IMR-90 (cell line): ENCODE measurements at regions not wholly inside any gene's neighbourhood (a gene's known extent, or its start where the extent isn't known, plus 50 kb on each side); places are given as distances from the start of the nearest gene placed in this dataset.

Source experiments
- ATAC-seq: fragments of 200-7000 bp; cut with Tn5 transposase; 2 replicates; pipeline ENCODE4 v1.9.1; 2020; ENCODE audit warnings: low read depth, mild to moderate bottlenecking, moderate library complexity
- BruUV-seq: library from RNA; stranded (reverse); fragments of 400-500 nt; replicated peaks from 2 replicates; lab custom pipeline; 2021; lab: Mats Ljungman, UMichigan
- CTCF ChIA-PET: fragments of 300-600 bp; formaldehyde crosslinking; extraction: SDS; loops from one replicate; lab custom pipeline; 2021; ENCODE audit warnings: antibody characterized with exemption; lab: Yijun Ruan, JAX
- POLR2A ChIA-PET: fragments of 300-600 bp; sonication (Branson Sonifier 250); formaldehyde crosslinking; loops from one replicate; lab custom pipeline; 2022; ENCODE audit warnings: antibody characterized with exemption; ENCODE audit not compliant: unreplicated experiment; lab: Charles Lee
- DNase-seq: peaks from one replicate; pipeline ENCODE4 v3.0.0; 2013
- H2AFZ ChIP-seq: replicated peaks from 2 replicates; pipeline ENCODE3; 2013; ENCODE audit warnings: low read length, mild to moderate bottlenecking; ENCODE audit not compliant: poor library complexity
- H2AK5ac ChIP-seq: 2 replicates; pipeline ENCODE4 v1.6.1; 2013; ENCODE audit warnings: low read depth, low read length, inconsistent platforms
- H2AK9ac ChIP-seq: replicated peaks from 2 replicates; pipeline ENCODE3; 2013; ENCODE audit warnings: mild to moderate bottlenecking, low read depth, low read length, moderate library complexity; ENCODE audit not compliant: poor library complexity
- H2BK120ac ChIP-seq: 2 replicates; pipeline ENCODE4 v1.6.1; 2013; ENCODE audit warnings: low read depth, low read length, inconsistent platforms
- H2BK15ac ChIP-seq: 3 replicates; pipeline ENCODE4 v1.6.1; 2013; ENCODE audit warnings: low read depth, low read length, inconsistent platforms
- H2BK20ac ChIP-seq: 2 replicates; pipeline ENCODE4 v1.6.1; 2013; ENCODE audit warnings: low read depth, mild to moderate bottlenecking, inconsistent platforms, low read length, moderate library complexity
- H2BK5ac ChIP-seq: 2 replicates; pipeline ENCODE4 v1.6.1; 2013; ENCODE audit warnings: mild to moderate bottlenecking, low read depth, low read length, inconsistent platforms; ENCODE audit not compliant: poor library complexity, severe bottlenecking
- H3K14ac ChIP-seq: replicated peaks from 2 replicates; pipeline ENCODE4 v1.6.1; 2013; ENCODE audit warnings: low read depth, low read length, inconsistent platforms
- H3K18ac ChIP-seq: 2 replicates; pipeline ENCODE4 v1.6.1; 2013; ENCODE audit warnings: low read depth, low read length, control low read depth
- H3K23ac ChIP-seq: 2 replicates; pipeline ENCODE4 v1.6.1; 2013; ENCODE audit warnings: low read depth, low read length, inconsistent platforms
- H3K27ac ChIP-seq: 2 replicates; pipeline ENCODE4 v1.5.1; 2013; ENCODE audit warnings: mild to moderate bottlenecking, control low read depth, low read length; ENCODE audit not compliant: insufficient read depth
- H3K27me3 ChIP-seq: 2 replicates; pipeline ENCODE4 v1.6.1; 2013; ENCODE audit warnings: low read length; ENCODE audit not compliant: control insufficient read depth, insufficient read depth
- H3K36me3 ChIP-seq: 2 replicates; pipeline ENCODE4 v1.6.1; 2013; ENCODE audit warnings: low read length, mixed read lengths; ENCODE audit not compliant: control insufficient read depth, insufficient read depth
- H3K4ac ChIP-seq: 2 replicates; pipeline ENCODE4 v1.6.1; 2013; ENCODE audit warnings: low read depth, low read length, inconsistent platforms
- H3K4me1 ChIP-seq: 2 replicates; pipeline ENCODE4 v1.6.1; 2013; ENCODE audit warnings: low read length, mixed read lengths; ENCODE audit not compliant: control insufficient read depth, insufficient read depth
- H3K4me2 ChIP-seq: 2 replicates; pipeline ENCODE4 v1.6.1; 2013; ENCODE audit warnings: low read depth, mild to moderate bottlenecking, control low read depth, low read length, moderate library complexity
- H3K4me3 ChIP-seq: 2 replicates; pipeline ENCODE4 v1.5.1; 2013; ENCODE audit warnings: low read depth, mild to moderate bottlenecking, control low read depth, low read length, moderate library complexity; ENCODE audit not compliant: insufficient read depth
- H3K56ac ChIP-seq: 2 replicates; pipeline ENCODE4 v1.6.1; 2013; ENCODE audit warnings: low read length, inconsistent platforms; ENCODE audit not compliant: insufficient read depth; ENCODE audit errors: extremely low read depth
- H3K79me1 ChIP-seq, 2 experiments: 2 replicates each; pipeline ENCODE4 v1.6.1; 2013; ENCODE audit warnings: low read length in 2 of 2, inconsistent platforms in 1 of 2, low read depth in 1 of 2
- H3K9ac ChIP-seq: 2 replicates; pipeline ENCODE4 v1.6.1; 2013; ENCODE audit warnings: low read depth, low read length, control low read depth
- H3K9me1 ChIP-seq: 2 replicates; pipeline ENCODE4 v1.6.1; 2013; ENCODE audit warnings: low read length, inconsistent platforms; ENCODE audit not compliant: insufficient read depth
- H3K9me3 ChIP-seq: 2 replicates; pipeline ENCODE4 v1.6.1; 2013; ENCODE audit warnings: low read length; ENCODE audit not compliant: control insufficient read depth, insufficient read depth
- H4K20me1 ChIP-seq: 2 replicates; pipeline ENCODE4 v1.6.1; 2013; ENCODE audit warnings: low read length, inconsistent platforms; ENCODE audit not compliant: insufficient read depth
- H4K5ac ChIP-seq: 2 replicates; pipeline ENCODE4 v1.6.1; 2013; ENCODE audit warnings: mild to moderate bottlenecking, low read depth, low read length, control low read depth
- H4K8ac ChIP-seq, 2 experiments: 2 replicates each; pipeline ENCODE4 v1.6.1; 2013; ENCODE audit warnings: low read depth in 2 of 2, low read length in 2 of 2, control low read depth in 1 of 2, inconsistent platforms in 1 of 2
- H4K91ac ChIP-seq: 2 replicates; pipeline ENCODE4 v1.6.1; 2013; ENCODE audit warnings: low read depth, low read length, inconsistent platforms; ENCODE audit not compliant: insufficient read depth
- BHLHE40 ChIP-seq: fragments of 150-350 bp; IDR thresholded peaks from 2 replicates; pipeline ENCODE4 v1.6.1; 2016; ENCODE audit warnings: mild to moderate bottlenecking, low read depth, low read length
- CEBPB ChIP-seq: IDR thresholded peaks from 2 replicates; pipeline ENCODE4 v1.6.1; 2012; ENCODE audit warnings: low read depth, low read length, improper control_type of control experiment
- CHD1 ChIP-seq: IDR thresholded peaks from 2 replicates; pipeline ENCODE4 v1.6.1; 2012; ENCODE audit warnings: low read depth, low read length, improper control_type of control experiment
- CTCF ChIP-seq: conservative IDR thresholded peaks from 2 replicates; pipeline ENCODE4 v1.5.1; 2012; ENCODE audit warnings: mild to moderate bottlenecking, low read depth, low read length, improper control_type of control experiment
- MAFK ChIP-seq: IDR thresholded peaks from 2 replicates; pipeline ENCODE4 v1.6.1; 2012; ENCODE audit warnings: low read depth, low read length, improper control_type of control experiment
- MAZ ChIP-seq: IDR thresholded peaks from 2 replicates; pipeline ENCODE4 v1.6.1; 2012; ENCODE audit warnings: low read depth, mild to moderate bottlenecking, low read length, improper control_type of control experiment, moderate library complexity, borderline replicate concordance
- RAD21 ChIP-seq: IDR thresholded peaks from 2 replicates; pipeline ENCODE4 v1.6.1; 2012; ENCODE audit warnings: low read length, improper control_type of control experiment
- RCOR1 ChIP-seq: IDR thresholded peaks from 2 replicates; pipeline ENCODE4 v1.6.1; 2012; ENCODE audit warnings: mild to moderate bottlenecking, low read length, improper control_type of control experiment; ENCODE audit not compliant: insufficient replicate concordance
- RFX5 ChIP-seq: IDR thresholded peaks from 2 replicates; pipeline ENCODE4 v1.8.0; 2012; ENCODE audit warnings: low read depth, mild to moderate bottlenecking, low read length, moderate library complexity
- USF2 ChIP-seq: fragments of 150-350 bp; IDR thresholded peaks from 2 replicates; pipeline ENCODE4 v1.6.1; 2017; ENCODE audit warnings: mild to moderate bottlenecking, antibody characterized with exemption, low read length, low read depth
- WGBS, 2 experiments: methylation state at CpG; one replicate each; pipeline versions ENCODE4 v1.1.5 to v1.1.7; 2013; ENCODE audit warnings: missing lambda C conversion rate in 2 of 2; ENCODE audit not compliant: insufficient read length in 1 of 2; ENCODE audit errors: extremely low coverage in 2 of 2; 5-methylcytosine and 5-hydroxymethylcytosine counted together
- dilution Hi-C: fragments of 300-500 bp; cut with HindIII; formaldehyde crosslinking; loops from one replicate; pipeline ENCODE4 v1.14.3; 2018; ENCODE audit warnings: low sequenced_read_pairs; ENCODE audit not compliant: unreplicated experiment
- in situ Hi-C: fragments of 300-500 bp; cut with MboI; formaldehyde crosslinking; loops from 3 replicates; pipeline ENCODE4 v1.14.3; 2019; ENCODE audit warnings: low sequenced_read_pairs, inconsistent platforms, mixed read lengths
- intact Hi-C: fragments of 100-400 bp; cut with micrococcal nuclease; formaldehyde crosslinking; loops from 2 replicates; pipeline ENCODE4 v1.10.0; 2022

- WGBS, 2 experiments, result no CpG with 5 or more reads among the region's 1 CpG
- H3K36me3 ChIP-seq, result no peaks in the 10 kb centered on the region
- no peak for ATAC-seq
- no peak for TF ChIP-seq CTCF
- no peak for TF ChIP-seq CEBPB
- TF ChIP-seq USF2, result no peak
- TF ChIP-seq RCOR1, result no peak
- TF ChIP-seq MAZ, result no peak
- TF ChIP-seq MAFK, result no peak
- no peak for TF ChIP-seq RAD21
- TF ChIP-seq CHD1, result no peak
- no peak for TF ChIP-seq BHLHE40
- no peak for TF ChIP-seq RFX5
- 0 out of 2 replicates have a peak, but pooled peaks cover 2% of the 10 kb centered on the region for H3K9me3 ChIP-seq
- no peak overlapping the region for H2BK20ac ChIP-seq
- no peak overlapping the region for H2AK9ac ChIP-seq
- H3K4me2 ChIP-seq, result no peak overlapping the region
- no peaks in the 10 kb centered on the region for H4K20me1 ChIP-seq
- H3K4me1 ChIP-seq, result no peaks in the 10 kb centered on the region
- H3K14ac ChIP-seq, result no peak overlapping the region
- no peak overlapping the region for H2BK15ac ChIP-seq
- POLR2A ChIA-PET, result no interaction called here
- no TSS peak for BruUV-seq
- no peaks in the 10 kb centered on the region for H3K9me1 ChIP-seq
- no peak overlapping the region for H3K56ac ChIP-seq
- no peak overlapping the region for H3K18ac ChIP-seq
- H3K9ac ChIP-seq, result no peak overlapping the region
- H2BK120ac ChIP-seq, result no peak overlapping the region
- CTCF ChIA-PET, result no interaction called here
- intact Hi-C loops (no loop called here), in situ Hi-C loops (loop anchor here (25.0 kb wide), 1 partner anchor 956 kb away; no protein-coding TSS in a partner anchor), dilution Hi-C loops (no loop called here)
- H2BK5ac ChIP-seq, result no peak overlapping the region
- no peak overlapping the region for H4K91ac ChIP-seq
- no peak overlapping the region for H3K4me3 ChIP-seq
- no peak overlapping the region for H4K8ac ChIP-seq
- H2AFZ ChIP-seq, result no peak overlapping the region
- no peaks in the 10 kb centered on the region for H3K27me3 ChIP-seq
- no peak overlapping the region for H4K5ac ChIP-seq
- no peak overlapping the region for H2AK5ac ChIP-seq
- H3K79me1 ChIP-seq, result no peaks in the 10 kb centered on the region
- H3K4ac ChIP-seq, result no peak overlapping the region
- H3K23ac ChIP-seq, result no peak overlapping the region
- DNase-seq, result no peak
- no peak overlapping the region for H3K27ac ChIP-seq
Observed at GRCh38 chr18:1581581-1581980, 676.9 kb downstream of the ADCYAP1 start.
